Neutrophil (primary cell): ENCODE measurements at regions not wholly inside any gene's neighbourhood (a gene's known extent, or its start where the extent isn't known, plus 50 kb on each side); places are given as distances from the start of the nearest gene placed in this dataset.

Source experiments
- H3K27ac ChIP-seq: fragments of 200-600 bp; sonication (generic); 2 replicates; pipeline ENCODE4 v1.5.1; 2016; ENCODE audit warnings: mild to moderate bottlenecking, moderate library complexity
- H3K27me3 ChIP-seq: fragments of 200-600 bp; sonication (generic); 2 replicates; pipeline ENCODE4 v1.6.0; 2016; ENCODE audit warnings: mild to moderate bottlenecking
- H3K36me3 ChIP-seq: fragments of 200-600 bp; sonication (generic); 2 replicates; pipeline ENCODE4 v1.5.1; 2017
- H3K4me1 ChIP-seq, 2 experiments: fragments of 200-600 bp in 1 of 2; sonication (generic) in 1 of 2; 1 replicate in 1 of 2; 2 replicates in 1 of 2; pipeline versions ENCODE4 v1.5.1 to v1.6.1; 2013 to 2016; ENCODE audit warnings: low read depth in 1 of 2, low read length in 1 of 2, mild to moderate bottlenecking in 1 of 2, moderate library complexity in 1 of 2; ENCODE audit not compliant: control insufficient read depth in 1 of 2, insufficient read depth in 1 of 2
- H3K4me3 ChIP-seq, 2 experiments: fragments of 200-600 bp in 1 of 2; sonication (generic) in 1 of 2; 1 replicate in 1 of 2; 2 replicates in 1 of 2; pipeline ENCODE4 v1.5.1; 2013 to 2016; ENCODE audit warnings: low read depth in 1 of 2, low read length in 1 of 2, mild to moderate bottlenecking in 1 of 2, moderate library complexity in 1 of 2
- H3K9me3 ChIP-seq: fragments of 200-600 bp; sonication (generic); 2 replicates; pipeline ENCODE4 v1.5.1; 2016
- CTCF ChIP-seq: fragments of 200-600 bp; sonication (generic); IDR thresholded peaks from 2 replicates; pipeline ENCODE4 v1.5.1; 2016; ENCODE audit warnings: antibody characterized with exemption

DNA sequence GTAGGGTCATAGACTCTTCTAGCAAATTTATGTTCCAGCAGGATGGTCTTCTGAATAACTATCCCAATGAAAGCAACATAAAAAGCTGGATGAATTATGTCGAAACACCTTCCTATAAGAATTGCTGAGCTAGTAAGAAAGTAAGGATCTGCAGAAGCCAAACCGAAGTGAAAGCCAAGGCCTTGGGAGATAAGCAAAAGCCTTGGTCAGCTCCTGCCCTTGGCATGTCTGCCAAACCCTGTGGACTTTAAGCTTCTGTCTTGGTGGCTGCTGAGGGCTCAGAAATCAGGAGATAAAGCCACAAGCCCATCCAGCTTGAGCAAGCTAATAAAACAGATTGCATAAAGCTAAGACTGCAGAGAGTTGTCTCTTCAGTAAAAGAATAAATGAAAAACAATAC, 81.2 kb upstream of the KCND3 start:
- Histone ChIP-seq H3K9me3 (no peaks in the 10 kb centered on the region), H3K36me3 (no peaks in the 10 kb centered on the region), H3K4me1 (no peaks in the 10 kb centered on the region)

DNA sequence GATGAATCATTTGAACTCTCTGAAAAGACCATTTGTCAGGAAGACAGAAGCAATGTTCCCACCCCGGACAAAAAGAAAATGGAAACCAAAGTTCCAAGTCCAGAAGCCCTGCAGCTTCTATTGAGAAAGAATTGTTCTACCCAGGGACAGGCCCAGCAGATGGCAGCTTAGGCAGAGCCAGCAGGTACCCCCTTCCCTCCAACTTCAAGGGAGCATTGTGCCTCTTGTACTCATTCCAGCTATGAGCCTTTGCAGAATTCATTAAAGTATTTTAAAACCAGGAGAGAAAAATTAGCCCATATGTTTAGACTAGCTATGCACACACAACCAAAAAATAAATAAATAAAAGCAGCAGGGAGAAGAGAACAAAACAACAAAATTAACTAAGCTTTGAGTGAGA, 85.2 kb upstream of the KCND3 start:
- Histone ChIP-seq H3K27ac (no peak overlapping the region), H3K27me3 (no peaks in the 10 kb centered on the region), H3K4me3 (no peak overlapping the region), H3K36me3 (no peaks in the 10 kb centered on the region), H3K9me3 (no peaks in the 10 kb centered on the region), H3K4me1 (no peaks in the 10 kb centered on the region)
- no peak for TF ChIP-seq CTCF

More for the DNA sequence above, 81.2 kb upstream of the KCND3 start:
- Histone ChIP-seq H3K27me3 (no peaks in the 10 kb centered on the region), H3K4me3 (no peak overlapping the region), H3K27ac (no peak overlapping the region)
- TF ChIP-seq CTCF, result no peak

DNA sequence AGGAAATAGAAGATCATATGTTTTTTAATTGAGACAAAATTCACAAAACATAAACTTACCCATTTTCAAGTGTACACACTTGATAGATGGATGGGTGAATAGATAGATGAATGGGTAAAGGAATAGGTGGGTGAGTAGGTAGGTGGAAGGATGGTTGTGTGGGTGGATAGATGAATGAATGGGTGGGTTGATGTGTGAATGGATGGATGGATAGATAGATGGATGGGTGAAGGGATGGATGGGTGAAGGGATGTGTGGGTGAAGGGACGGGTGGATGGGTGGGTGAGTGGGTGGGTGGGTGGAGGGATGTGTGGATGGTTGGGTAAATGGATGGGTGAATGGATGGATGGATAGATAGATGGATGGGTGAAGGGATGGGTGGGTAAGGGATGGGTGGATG, 86.1 kb upstream of the KCND3 start:
- TF ChIP-seq CTCF, result no peak
- no peaks in the 10 kb centered on the region for H3K9me3 ChIP-seq
- no peaks in the 10 kb centered on the region for H3K4me1 ChIP-seq
- H3K4me3 ChIP-seq, result no peak overlapping the region
- H3K36me3 ChIP-seq, result no peaks in the 10 kb centered on the region
- no peaks in the 10 kb centered on the region for H3K27me3 ChIP-seq
- no peak overlapping the region for H3K27ac ChIP-seq

DNA sequence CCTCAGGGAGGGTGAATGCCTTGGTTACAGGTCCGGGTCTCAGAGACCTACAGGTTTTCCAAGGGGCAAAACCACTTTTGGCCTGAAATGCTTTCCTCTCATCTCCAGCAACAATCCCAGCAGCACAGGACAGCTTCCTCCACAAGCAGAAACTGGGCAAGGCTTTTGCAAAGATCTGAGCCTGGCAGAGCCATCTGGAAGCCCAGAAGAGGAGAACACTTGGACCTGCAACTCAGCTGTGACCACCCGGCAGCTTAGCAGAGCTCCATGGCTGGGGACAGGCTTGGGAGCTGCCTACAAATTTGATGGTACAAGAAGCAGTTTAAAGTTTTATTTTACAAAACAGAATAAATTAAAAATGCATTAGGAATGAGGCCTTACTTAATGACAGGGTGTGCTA, 90.0 kb upstream of the KCND3 start:
- H3K9me3 ChIP-seq, result no peaks in the 10 kb centered on the region
- no peak for TF ChIP-seq CTCF
- H3K36me3 ChIP-seq, result no peaks in the 10 kb centered on the region
- H3K27me3 ChIP-seq, result no peaks in the 10 kb centered on the region
- H3K27ac ChIP-seq, result no peak overlapping the region
- H3K4me3 ChIP-seq, result no peak overlapping the region
- H3K4me1 ChIP-seq, result no peaks in the 10 kb centered on the region

- no peak overlapping the region for H3K4me3 ChIP-seq
Observed at GRCh38 chr1:112083487-112083886, 94.0 kb upstream of the KCND3 start.

More at GRCh38 chr1:112083487-112083886, 94.0 kb upstream of the KCND3 start:
- Histone ChIP-seq H3K4me1 (no peaks in the 10 kb centered on the region), H3K27ac (no peak overlapping the region), H3K9me3 (no peaks in the 10 kb centered on the region), H3K27me3 (no peaks in the 10 kb centered on the region), H3K36me3 (no peaks in the 10 kb centered on the region)
- TF ChIP-seq CTCF, result no peak
